CD14-positive monocyte (primary cell): ENCODE measurements at regions not wholly inside any gene's neighbourhood (a gene's known extent, or its start where the extent isn't known, plus 50 kb on each side); places are given as distances from the start of the nearest gene placed in this dataset.

Source experiments
- DNase-seq, 3 donors: peaks; one replicate each; pipeline ENCODE4 v3.0.0-alpha.2; 2011 to 2022
- H2AFZ ChIP-seq: 2 replicates; pipeline ENCODE4 v1.6.0; 2012; ENCODE audit warnings: mild to moderate bottlenecking, low read depth, low read length, inconsistent platforms; ENCODE audit not compliant: insufficient read depth, poor library complexity, severe bottlenecking
- H3K27ac ChIP-seq, 2 donors: 1 replicate in 1 of 2; 2 replicates in 1 of 2; pipeline ENCODE4 v1.5.1; 2012 to 2013; ENCODE audit warnings: low read length in 2 of 2, control low read depth in 1 of 2, inconsistent platforms in 1 of 2, low read depth in 1 of 2, mild to moderate bottlenecking in 1 of 2
- H3K27me3 ChIP-seq, 2 donors: one replicate each; pipeline versions ENCODE4 v1.6.0 to v1.6.1; 2011 to 2013; ENCODE audit warnings: low read length in 2 of 2; ENCODE audit not compliant: control insufficient read depth in 2 of 2, insufficient read depth in 2 of 2
- H3K36me3 ChIP-seq, 2 donors: replicated peaks in 1 of 2; 1 replicate in 1 of 2; 2 replicates in 1 of 2; pipeline versions ENCODE4 v1.5.1 to v1.6.1; 2012 to 2013; ENCODE audit warnings: low read length in 2 of 2, control low read depth in 1 of 2, inconsistent platforms in 1 of 2, mild to moderate bottlenecking in 1 of 2; ENCODE audit not compliant: insufficient read depth in 2 of 2, control insufficient read depth in 1 of 2
- H3K4me1 ChIP-seq, 2 donors: 1 replicate in 1 of 2; 2 replicates in 1 of 2; pipeline versions ENCODE4 v1.5.1 to v1.6.1; 2012 to 2013; ENCODE audit warnings: low read length in 2 of 2, control low read depth in 1 of 2, inconsistent platforms in 1 of 2, mild to moderate bottlenecking in 1 of 2, moderate library complexity in 1 of 2; ENCODE audit not compliant: insufficient read depth in 2 of 2, control insufficient read depth in 1 of 2
- H3K4me2 ChIP-seq: replicated peaks from 2 replicates; pipeline ENCODE3; 2012; ENCODE audit warnings: low read length, moderate library complexity, mild to moderate bottlenecking; ENCODE audit not compliant: poor library complexity, severe bottlenecking; ENCODE audit errors: extremely low read depth
- H3K4me3 ChIP-seq, 3 experiments: fragments of 200-600 bp in 1 of 3; sonication (generic) in 1 of 3; replicated peaks in 1 of 3; 1 replicate in 2 of 3; 2 replicates in 1 of 3; pipeline ENCODE4 v1.5.1; 2011 to 2013; ENCODE audit warnings: low read length in 3 of 3, mild to moderate bottlenecking in 3 of 3, control low read depth in 2 of 3, low read depth in 2 of 3, inconsistent platforms in 1 of 3, moderate library complexity in 1 of 3
- H3K79me2 ChIP-seq: 2 replicates; pipeline ENCODE4 v1.6.0; 2012; ENCODE audit warnings: mild to moderate bottlenecking, control low read depth, inconsistent platforms, low read length, moderate library complexity; ENCODE audit not compliant: insufficient read depth
- H3K9ac ChIP-seq: 2 replicates; pipeline ENCODE4 v1.6.0; 2017; ENCODE audit warnings: low read length, mild to moderate bottlenecking; ENCODE audit not compliant: insufficient read depth, poor library complexity, severe bottlenecking
- H3K9me3 ChIP-seq, 2 donors: replicated peaks in 1 of 2; 1 replicate in 1 of 2; 2 replicates in 1 of 2; pipeline versions ENCODE4 v1.5.1 to v1.6.1; 2012 to 2013; ENCODE audit warnings: low read length in 2 of 2, control low read depth in 1 of 2; ENCODE audit not compliant: control insufficient read depth in 1 of 2, insufficient read depth in 1 of 2
- H4K20me1 ChIP-seq: 2 replicates; pipeline ENCODE4 v1.6.0; 2012; ENCODE audit warnings: mild to moderate bottlenecking, low read length, control low read depth, moderate library complexity; ENCODE audit not compliant: insufficient read depth
- H3K27ac Mint-ChIP-seq, 7 donors: one replicate each; pipeline ENCODE4 v1.8.0; 2020; ENCODE audit warnings: mild to moderate bottlenecking in 7 of 7, mixed read lengths in 7 of 7, moderate library complexity in 6 of 7, inconsistent platforms in 2 of 7
- H3K27me3 Mint-ChIP-seq, 3 donors: one replicate each; pipeline ENCODE4 v1.8.0; 2021 to 2022; ENCODE audit warnings: low read depth in 3 of 3, mild to moderate bottlenecking in 3 of 3, mixed read lengths in 3 of 3, moderate library complexity in 3 of 3, inconsistent platforms in 1 of 3
- H3K36me3 Mint-ChIP-seq, 2 donors: one replicate each; pipeline ENCODE4 v1.8.0; 2020; ENCODE audit warnings: mixed read lengths in 2 of 2, inconsistent platforms in 1 of 2, mild to moderate bottlenecking in 1 of 2
- H3K4me1 Mint-ChIP-seq: one replicate; pipeline ENCODE4 v1.8.0; 2020; ENCODE audit warnings: mild to moderate bottlenecking, mixed read lengths
- H3K4me3 Mint-ChIP-seq, 2 donors: one replicate each; pipeline ENCODE4 v1.8.0; 2020; ENCODE audit warnings: mild to moderate bottlenecking in 2 of 2, mixed read lengths in 2 of 2, moderate library complexity in 1 of 2
- H3K9me3 Mint-ChIP-seq, 7 donors: one replicate each; pipeline ENCODE4 v1.8.0; 2020 to 2022; ENCODE audit warnings: mixed read lengths in 7 of 7, mild to moderate bottlenecking in 6 of 7, moderate library complexity in 6 of 7, inconsistent platforms in 2 of 7
- CTCF ChIP-seq: fragments of 200-600 bp; IDR thresholded peaks from one replicate; pipeline ENCODE4 v1.8.0; 2022; ENCODE audit warnings: antibody characterized with exemption, mild to moderate bottlenecking
- WGBS: methylation state at CpG from one replicate; pipeline ENCODE4 v1.1.5; 2013; ENCODE audit warnings: missing lambda C conversion rate; ENCODE audit not compliant: insufficient coverage; 5-methylcytosine and 5-hydroxymethylcytosine counted together
- intact Hi-C, 2 donors: fragments of 100-400 bp; cut with micrococcal nuclease; formaldehyde crosslinking; loops; one replicate each; pipeline versions ENCODE4 v1.15.0 to v1.15.1; 2023

DNA sequence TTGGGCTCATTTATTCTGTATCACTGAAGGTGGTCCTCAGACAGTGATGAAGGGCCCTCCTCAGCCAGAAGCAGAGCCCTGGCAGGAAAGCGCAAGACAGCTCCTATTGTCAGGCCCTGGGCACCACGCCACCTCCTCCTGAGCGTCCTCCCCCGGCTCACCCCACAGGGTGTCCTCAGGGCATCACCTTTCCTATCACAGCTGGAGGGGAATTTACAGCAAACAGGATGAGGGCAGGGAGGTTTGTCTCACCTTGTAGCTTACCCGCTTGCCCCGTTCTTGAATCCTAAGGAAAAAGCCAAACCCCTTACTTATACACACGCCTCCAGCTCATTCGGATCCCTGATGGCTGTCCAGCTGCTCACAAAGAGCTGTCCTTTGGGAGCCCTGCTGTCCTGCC, 50.2 kb upstream of the LANCL2 start:
- Histone ChIP-seq H3K9ac (no peak overlapping the region), H3K27ac (no peak overlapping the region), H3K4me1 (no peaks in the 10 kb centered on the region), H2AFZ (no peak overlapping the region), H3K4me3 (no peak overlapping the region), H3K4me2 (no peak overlapping the region), H3K79me2 (no peaks in the 10 kb centered on the region), H3K36me3 (no peaks in the 10 kb centered on the region), H3K9me3 (peaks cover 6 to 10% of the 10 kb centered on the region in 2 donors), H4K20me1 (no peaks in the 10 kb centered on the region), H3K27me3 (no peaks in the 10 kb centered on the region)
- Mint-ChIP-seq H3K27ac (no peak overlapping the region), H3K36me3 (no peaks in the 10 kb centered on the region), H3K4me3 (no peak overlapping the region), H3K9me3 (peaks cover 3 to 18% (median 10%) of the 10 kb centered on the region in 7 donors), H3K4me1 (no peaks in the 10 kb centered on the region), H3K27me3 (peaks cover 1 to 3% (median 2%) of the 10 kb centered on the region in 3 donors)
- no peak for DNase-seq
- no peak for TF ChIP-seq CTCF
- intact Hi-C loops: no loop called here
- WGBS: 80% methylated on average over 2 of the region's 8 CpGs
